CD4-positive, alpha-beta memory T cell (primary cell): ENCODE measurements at regions not wholly inside any gene's neighbourhood (a gene's known extent, or its start where the extent isn't known, plus 50 kb on each side); places are given as distances from the start of the nearest gene placed in this dataset.
"Not testable (repeated sequence)": the region's sequence is repeated elsewhere in the genome, so short reads cannot be mapped to it uniquely, and the experiment has no call there.

Experiments used
- CTCF ChIA-PET: fragments of 350-600 bp; sonication (Branson Sonifier 250); formaldehyde crosslinking; loops from one replicate; lab custom pipeline; 2021; ENCODE audit warnings: inconsistent platforms; ENCODE audit not compliant: partially characterized antibody; lab: Charles Lee
- POLR2A ChIA-PET: fragments of 350-600 bp; sonication (Branson Sonifier 250); formaldehyde crosslinking; loops from one replicate; lab custom pipeline; 2021; ENCODE audit not compliant: partially characterized antibody; lab: Charles Lee
- DNase-seq, 5 donors: peaks; one replicate each; pipeline versions ENCODE4 v3.0.0 to v3.0.0-alpha.2; 2020 to 2022; ENCODE audit warnings: mixed read lengths in 1 of 5
- H3K27ac ChIP-seq: one replicate; pipeline ENCODE4 v1.7.0; 2013; ENCODE audit warnings: low read depth, low read length
- H3K27me3 ChIP-seq: 2 replicates; pipeline ENCODE4 v1.7.0; 2013; ENCODE audit warnings: mild to moderate bottlenecking, low read length, moderate library complexity; ENCODE audit not compliant: insufficient read depth
- H3K36me3 ChIP-seq: 2 replicates; pipeline ENCODE4 v1.7.0; 2013; ENCODE audit warnings: mild to moderate bottlenecking, low read length, moderate library complexity; ENCODE audit not compliant: insufficient read depth
- H3K4me1 ChIP-seq: 2 replicates; pipeline ENCODE4 v1.7.0; 2013; ENCODE audit warnings: mild to moderate bottlenecking, low read length, moderate library complexity; ENCODE audit not compliant: insufficient read depth
- H3K4me3 ChIP-seq, 2 donors: one replicate each; pipeline ENCODE4 v1.7.0; 2013; ENCODE audit warnings: low read length in 2 of 2, mild to moderate bottlenecking in 1 of 2
- H3K9me3 ChIP-seq, 2 donors: one replicate each; pipeline ENCODE4 v1.7.0; 2013; ENCODE audit warnings: low read length in 2 of 2, control low read depth in 1 of 2; ENCODE audit not compliant: control insufficient read depth in 1 of 2
- H3K27ac Mint-ChIP-seq, 7 donors: one replicate each; pipeline ENCODE4 v1.8.0; 2020 to 2021; ENCODE audit warnings: mixed read lengths in 7 of 7, mild to moderate bottlenecking in 6 of 7, inconsistent platforms in 3 of 7, moderate library complexity in 3 of 7
- H3K27me3 Mint-ChIP-seq, 2 donors: one replicate each; pipeline ENCODE4 v1.8.0; 2020 to 2021; ENCODE audit warnings: mixed read lengths in 2 of 2
- H3K36me3 Mint-ChIP-seq, 2 donors: one replicate each; pipeline ENCODE4 v1.8.0; 2020 to 2021; ENCODE audit warnings: mixed read lengths in 2 of 2, inconsistent platforms in 1 of 2, mild to moderate bottlenecking in 1 of 2
- H3K4me1 Mint-ChIP-seq, 4 donors: one replicate each; pipeline ENCODE4 v1.8.0; 2020 to 2021; ENCODE audit warnings: mixed read lengths in 4 of 4, mild to moderate bottlenecking in 1 of 4
- H3K4me3 Mint-ChIP-seq, 8 donors: one replicate each; pipeline ENCODE4 v1.8.0; 2020 to 2021; ENCODE audit warnings: mixed read lengths in 8 of 8, mild to moderate bottlenecking in 7 of 8, moderate library complexity in 6 of 8, inconsistent platforms in 3 of 8
- H3K9me3 Mint-ChIP-seq, 8 donors: one replicate each; pipeline ENCODE4 v1.8.0; 2020 to 2021; ENCODE audit warnings: mixed read lengths in 8 of 8, mild to moderate bottlenecking in 5 of 8, inconsistent platforms in 3 of 8, moderate library complexity in 1 of 8
- intact Hi-C: fragments of 100-400 bp; cut with micrococcal nuclease; formaldehyde crosslinking; loops from one replicate; pipeline ENCODE4 v1.15.1; 2023

- H3K4me3 ChIP-seq = no peak overlapping the region
- no peak for DNase-seq
- CTCF ChIA-PET = no interaction called here
- no peaks in the 10 kb centered on the region for H3K4me1 Mint-ChIP-seq
- peaks cover 0 to 19% (median 2%) of the 10 kb centered on the region in 8 donors for H3K9me3 Mint-ChIP-seq
- peak overlapping the region in 1 of 8 donors; percentile 15 for H3K4me3 Mint-ChIP-seq
- no peak overlapping the region for H3K27ac Mint-ChIP-seq
- H3K36me3 Mint-ChIP-seq = no peaks in the 10 kb centered on the region
- no peaks in the 10 kb centered on the region for H3K27me3 Mint-ChIP-seq
- intact Hi-C loops = no loop called here
- H3K27ac ChIP-seq = no peak overlapping the region
- no peaks in the 10 kb centered on the region for H3K36me3 ChIP-seq
- H3K27me3 ChIP-seq = no peaks in the 10 kb centered on the region
- H3K4me1 ChIP-seq = no peaks in the 10 kb centered on the region
- POLR2A ChIA-PET = no interaction called here
- no peaks in the 10 kb centered on the region for H3K9me3 ChIP-seq
These were observed 2012.6 kb downstream of the PCDH9 start for GRCh38 chr13:65217471-65217995.

DNA sequence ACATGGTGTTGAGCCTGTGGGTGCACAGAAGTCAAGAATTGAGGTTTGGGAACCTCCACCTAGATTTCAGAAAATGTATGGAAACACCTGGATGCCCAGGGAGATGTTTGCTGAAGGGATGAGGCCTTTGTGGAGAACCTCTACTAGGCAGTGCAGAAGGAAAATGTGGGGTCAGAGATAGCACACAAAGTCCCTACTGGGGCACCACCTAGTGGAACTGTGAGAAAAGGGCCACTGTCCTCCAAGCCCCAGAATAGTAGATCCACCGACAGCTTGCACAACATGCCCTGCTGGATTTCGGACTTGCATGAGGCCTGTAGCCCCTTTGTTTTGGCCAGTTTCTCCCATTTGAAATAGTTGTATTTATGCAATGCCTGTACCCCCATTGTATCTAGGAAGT, 2027.3 kb downstream of the PCDH9 start:
- intact Hi-C loops, H3K27me3 ChIP-seq, H3K4me1 ChIP-seq, H3K4me3 Mint-ChIP-seq, H3K27ac ChIP-seq, H3K36me3 ChIP-seq, H3K4me1 Mint-ChIP-seq, H3K36me3 Mint-ChIP-seq, H3K27me3 Mint-ChIP-seq, CTCF ChIA-PET, DNase-seq, H3K9me3 ChIP-seq, H3K27ac Mint-ChIP-seq, H3K4me3 ChIP-seq, POLR2A ChIA-PET: not testable (repeated sequence)
- peaks cover 5 to 26% (median 18%) of the 10 kb centered on the region in 8 donors for H3K9me3 Mint-ChIP-seq

- no peak overlapping the region for H3K4me3 Mint-ChIP-seq
- H3K4me1 Mint-ChIP-seq = no peaks in the 10 kb centered on the region
- CTCF ChIA-PET = no interaction called here
- Histone ChIP-seq H3K4me3 (no peak overlapping the region), H3K4me1 (no peaks in the 10 kb centered on the region), H3K27me3 (no peaks in the 10 kb centered on the region), H3K9me3 (no peaks in the 10 kb centered on the region), H3K27ac (no peak overlapping the region), H3K36me3 (no peaks in the 10 kb centered on the region)
- H3K27me3 Mint-ChIP-seq = no peaks in the 10 kb centered on the region
- H3K27ac Mint-ChIP-seq = no peak overlapping the region
- DNase-seq = no peak
- intact Hi-C loops = no loop called here
- H3K36me3 Mint-ChIP-seq = no peaks in the 10 kb centered on the region
- POLR2A ChIA-PET = no interaction called here
- H3K9me3 Mint-ChIP-seq = peaks cover under 1 to 33% (median 11%) of the 10 kb centered on the region in 8 donors
These were observed 2041.4 kb downstream of the PCDH9 start for GRCh38 chr13:65188721-65189120.

DNA sequence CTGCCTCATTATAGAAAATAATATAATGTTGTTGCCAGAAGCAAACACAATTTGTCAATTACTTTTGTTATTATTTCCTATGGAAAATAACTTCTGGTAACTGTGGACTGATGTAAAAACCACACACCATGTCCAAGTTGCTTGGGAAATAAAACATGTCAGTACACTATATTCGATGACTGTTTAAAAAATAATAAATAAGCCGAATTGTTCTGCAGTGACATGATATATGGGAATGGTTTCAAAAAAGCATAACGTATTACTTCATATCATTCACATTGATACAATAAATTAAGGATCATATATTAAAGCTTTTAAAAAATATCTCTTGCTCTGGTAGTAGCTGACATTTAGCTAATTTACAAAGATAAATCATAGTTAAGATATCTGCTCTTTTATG, 2062.1 kb downstream of the PCDH9 start:
- intact Hi-C loops = no loop called here
- H3K4me3 Mint-ChIP-seq = no peak overlapping the region
- no peaks in the 10 kb centered on the region for H3K4me1 Mint-ChIP-seq
- Histone ChIP-seq H3K36me3 (no peaks in the 10 kb centered on the region), H3K27ac (no peak overlapping the region), H3K4me1 (no peaks in the 10 kb centered on the region), H3K27me3 (no peaks in the 10 kb centered on the region), H3K4me3 (no peak overlapping the region), H3K9me3 (no peaks in the 10 kb centered on the region)
- POLR2A ChIA-PET = no interaction called here
- H3K9me3 Mint-ChIP-seq = peaks cover 0 to 5% (median 1%) of the 10 kb centered on the region in 8 donors
- no peak for DNase-seq
- H3K27me3 Mint-ChIP-seq = no peaks in the 10 kb centered on the region
- CTCF ChIA-PET = no interaction called here
- H3K36me3 Mint-ChIP-seq = no peaks in the 10 kb centered on the region
- no peak overlapping the region for H3K27ac Mint-ChIP-seq

DNA sequence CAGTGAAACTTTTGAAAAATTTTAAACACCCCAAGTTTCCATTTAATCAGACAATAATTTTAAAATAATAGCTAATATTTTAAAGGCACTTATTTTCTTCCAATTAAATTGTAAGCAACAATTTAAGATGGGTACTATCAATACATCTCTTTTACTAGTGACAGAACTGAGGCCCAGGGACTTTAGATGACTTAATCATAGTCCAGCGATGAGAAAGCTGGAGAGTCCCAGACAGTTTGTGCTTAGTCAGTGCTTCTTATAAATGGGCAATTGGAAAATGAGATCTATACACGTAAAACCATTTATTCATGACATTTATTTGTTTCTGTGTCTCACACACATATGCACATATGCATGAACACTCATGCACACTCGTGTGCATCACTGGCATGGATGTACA, 2063.5 kb downstream of the PCDH9 start:
- Histone ChIP-seq H3K4me3 (no peak overlapping the region), H3K9me3 (no peaks in the 10 kb centered on the region), H3K4me1 (no peaks in the 10 kb centered on the region), H3K36me3 (no peaks in the 10 kb centered on the region), H3K27me3 (no peaks in the 10 kb centered on the region), H3K27ac (no peak overlapping the region)
- intact Hi-C loops = no loop called here
- no peaks in the 10 kb centered on the region for H3K36me3 Mint-ChIP-seq
- no peaks in the 10 kb centered on the region for H3K4me1 Mint-ChIP-seq
- no peak overlapping the region for H3K4me3 Mint-ChIP-seq
- no peak overlapping the region for H3K27ac Mint-ChIP-seq
- CTCF ChIA-PET = no interaction called here
- H3K27me3 Mint-ChIP-seq = no peaks in the 10 kb centered on the region
- no peak for DNase-seq
- POLR2A ChIA-PET = no interaction called here
- peaks cover 0 to 9% (median 5%) of the 10 kb centered on the region in 8 donors for H3K9me3 Mint-ChIP-seq

DNA sequence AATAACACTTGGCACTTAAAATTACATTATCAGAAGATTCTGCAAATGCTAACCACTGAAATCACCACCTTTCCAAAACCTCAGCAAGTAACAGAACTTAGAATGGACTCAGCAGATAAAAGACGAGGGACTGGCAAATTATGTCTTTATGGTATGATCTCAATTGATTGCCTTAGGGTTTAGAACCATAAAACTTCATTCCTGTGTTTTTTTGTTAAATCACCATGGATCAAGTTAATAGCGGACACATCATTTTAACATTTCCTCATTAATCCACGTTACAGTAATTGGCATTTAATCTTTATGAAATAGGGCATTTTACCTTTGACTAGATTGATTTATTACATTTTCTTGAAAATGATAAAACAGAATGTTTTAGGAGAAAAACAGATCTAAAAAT, 2070.3 kb downstream of the PCDH9 start:
- H3K27ac Mint-ChIP-seq = no peak overlapping the region
- H3K36me3 Mint-ChIP-seq = no peaks in the 10 kb centered on the region
- H3K27me3 Mint-ChIP-seq = no peaks in the 10 kb centered on the region
- Histone ChIP-seq H3K27me3 (no peaks in the 10 kb centered on the region), H3K4me1 (no peaks in the 10 kb centered on the region), H3K36me3 (no peaks in the 10 kb centered on the region), H3K9me3 (no peaks in the 10 kb centered on the region), H3K4me3 (no peak overlapping the region), H3K27ac (no peak overlapping the region)
- POLR2A ChIA-PET = no interaction called here
- H3K4me1 Mint-ChIP-seq = no peaks in the 10 kb centered on the region
- no peak overlapping the region for H3K4me3 Mint-ChIP-seq
- DNase-seq = no peak
- H3K9me3 Mint-ChIP-seq = peaks cover 0 to 9% (median 5%) of the 10 kb centered on the region in 8 donors
- CTCF ChIA-PET = no interaction called here
- intact Hi-C loops = no loop called here

- Histone ChIP-seq H3K4me3 (no peak overlapping the region), H3K27ac (no peak overlapping the region), H3K9me3 (no peaks in the 10 kb centered on the region), H3K4me1 (no peaks in the 10 kb centered on the region), H3K36me3 (no peaks in the 10 kb centered on the region), H3K27me3 (no peaks in the 10 kb centered on the region)
- no peak for DNase-seq
- intact Hi-C loops = no loop called here
- peaks cover 0 to 15% (median 9%) of the 10 kb centered on the region in 8 donors for H3K9me3 Mint-ChIP-seq
- H3K36me3 Mint-ChIP-seq = no peaks in the 10 kb centered on the region
- H3K27me3 Mint-ChIP-seq = no peaks in the 10 kb centered on the region
- no peaks in the 10 kb centered on the region for H3K4me1 Mint-ChIP-seq
- CTCF ChIA-PET = no interaction called here
- H3K4me3 Mint-ChIP-seq = no peak overlapping the region
- POLR2A ChIA-PET = no interaction called here
- no peak overlapping the region for H3K27ac Mint-ChIP-seq
These were observed 2074.3 kb downstream of the PCDH9 start for GRCh38 chr13:65155861-65156260.
